Uterus (tissue), 3 donors: ENCODE measurements at regions not wholly inside any gene's neighbourhood (a gene's known extent, or its start where the extent isn't known, plus 50 kb on each side); places are given as distances from the start of the nearest gene placed in this dataset.
"Not testable (repeated sequence)": the region's sequence is repeated elsewhere in the genome, so short reads cannot be mapped to it uniquely, and the experiment has no call there.

Source experiments
- DNase-seq, 2 donors: peaks; one replicate each; pipeline ENCODE4 v3.0.0-alpha.2; 2019 to 2020
- H3K27ac ChIP-seq, 2 donors: fragments of 200-600 bp; sonication (generic); 1 replicate in 1 of 2; 2 replicates in 1 of 2; pipeline ENCODE4 v1.5.1; 2016 to 2018
- H3K27me3 ChIP-seq, 2 donors: fragments of 200-600 bp; sonication (generic); one replicate each; pipeline ENCODE4 v1.5.1; 2018 to 2019; ENCODE audit warnings: control low read depth in 1 of 2
- H3K36me3 ChIP-seq, 2 donors: fragments of 200-600 bp; sonication (generic); one replicate each; pipeline ENCODE4 v1.5.1; 2019; ENCODE audit warnings: control low read depth in 1 of 2
- H3K4me1 ChIP-seq, 2 donors: fragments of 200-600 bp; sonication (generic); one replicate each; pipeline ENCODE4 v1.5.1; 2018 to 2019; ENCODE audit warnings: control low read depth in 1 of 2
- H3K4me3 ChIP-seq, 2 donors: fragments of 200-600 bp; sonication (generic); 1 replicate in 1 of 2; 2 replicates in 1 of 2; pipeline ENCODE4 v1.5.1; 2018 to 2019; ENCODE audit warnings: mild to moderate bottlenecking in 1 of 2
- H3K9me3 ChIP-seq, 2 donors: fragments of 200-600 bp; sonication (generic); one replicate each; pipeline ENCODE4 v1.5.1; 2019; ENCODE audit warnings: control low read depth in 1 of 2
- CTCF ChIP-seq, 4 experiments: fragments of 200-600 bp in 2 of 4; fragments of 450-650 bp in 2 of 4; sonication (generic) in 2 of 4; IDR thresholded peaks; one replicate each; pipeline ENCODE4 v1.5.1; 2016 to 2019; ENCODE audit warnings: antibody characterized with exemption in 4 of 4, mild to moderate bottlenecking in 2 of 4, moderate library complexity in 1 of 4
- POLR2A ChIP-seq, 2 donors: fragments of 450-650 bp; IDR thresholded peaks; one replicate each; pipeline ENCODE4 v1.6.1; 2016; ENCODE audit warnings: antibody characterized with exemption in 2 of 2, mild to moderate bottlenecking in 1 of 2, moderate library complexity in 1 of 2
- intact Hi-C: fragments of 100-400 bp; cut with DNase I; formaldehyde crosslinking; loops from one replicate; pipeline ENCODE4 v1.15.1; 2023; ENCODE audit warnings: low total_unique reads
- donor health status: DM: yes; HTN: yes; CAD: no.

DNA sequence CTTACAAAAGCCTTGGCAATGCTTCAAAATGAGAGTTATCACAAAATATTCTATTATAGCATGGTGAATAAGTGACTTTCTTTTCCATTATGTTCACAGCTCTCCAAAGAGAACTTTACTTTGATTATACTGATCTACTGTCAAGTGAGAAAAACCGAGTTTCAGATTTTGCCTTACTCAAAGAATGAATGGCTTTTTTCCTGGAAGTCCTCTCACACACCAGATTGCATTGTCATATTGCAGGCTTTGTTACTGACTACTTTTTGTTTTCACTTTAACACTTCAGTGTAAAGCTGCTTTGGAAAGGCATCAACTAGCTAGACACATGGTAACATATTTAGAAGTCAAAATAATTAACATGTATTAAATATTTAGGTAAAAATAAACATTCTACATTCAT, 765.2 kb upstream of the NUDT12 start:
- Histone ChIP-seq H3K9me3 (no peaks in the 10 kb centered on the region), H3K4me3 (no peak overlapping the region), H3K36me3 (no peaks in the 10 kb centered on the region), H3K27me3 (no peaks in the 10 kb centered on the region), H3K4me1 (no peaks in the 10 kb centered on the region), H3K27ac (no peak overlapping the region)
- TF ChIP-seq CTCF (IDR thresholded peaks at IDR 0.05) (no peak), POLR2A (IDR thresholded peaks at IDR 0.05) (no peak)
- intact Hi-C loops = no loop called here
- no peak for DNase-seq

- DNase-seq = no peak
- Histone ChIP-seq H3K27ac (no peak overlapping the region), H3K36me3 (no peaks in the 10 kb centered on the region), H3K9me3 (no peaks in the 10 kb centered on the region), H3K4me3 (no peak overlapping the region), H3K4me1 (no peaks in the 10 kb centered on the region), H3K27me3 (no peaks in the 10 kb centered on the region)
- TF ChIP-seq POLR2A (IDR thresholded peaks at IDR 0.05) (no peak), CTCF (IDR thresholded peaks at IDR 0.05) (no peak)
- intact Hi-C loops = no loop called here
These were observed 764.4 kb upstream of the NUDT12 start for GRCh38 chr5:104326966-104327365.

GRCh38 chr5:104325356-104325755, 762.8 kb upstream of the NUDT12 start:
- TF ChIP-seq POLR2A (IDR thresholded peaks at IDR 0.05) (no peak), CTCF (IDR thresholded peaks at IDR 0.05) (no peak)
- Histone ChIP-seq H3K27ac (no peak overlapping the region), H3K9me3 (no peaks in the 10 kb centered on the region), H3K27me3 (no peaks in the 10 kb centered on the region), H3K4me1 (no peaks in the 10 kb centered on the region), H3K36me3 (no peaks in the 10 kb centered on the region), H3K4me3 (no peak overlapping the region)
- DNase-seq = no peak
- intact Hi-C loops = no loop called here

- H3K4me1 ChIP-seq, intact Hi-C loops, H3K27ac ChIP-seq, H3K27me3 ChIP-seq, DNase-seq, H3K36me3 ChIP-seq, H3K4me3 ChIP-seq, H3K9me3 ChIP-seq: not testable (repeated sequence)
These were observed 754.1 kb upstream of the NUDT12 start for GRCh38 chr5:104316676-104317075.

GRCh38 chr5:104312481-104312880, 749.9 kb upstream of the NUDT12 start:
- TF ChIP-seq POLR2A (IDR thresholded peaks at IDR 0.05) = no peak
- no peak for TF ChIP-seq CTCF (IDR thresholded peaks at IDR 0.05)
- Histone ChIP-seq H3K27me3 (no peaks in the 10 kb centered on the region), H3K9me3 (no peaks in the 10 kb centered on the region), H3K36me3 (no peaks in the 10 kb centered on the region), H3K27ac (no peak overlapping the region), H3K4me1 (no peaks in the 10 kb centered on the region), H3K4me3 (no peak overlapping the region)
- intact Hi-C loops = no loop called here
- DNase-seq = no peak

DNA sequence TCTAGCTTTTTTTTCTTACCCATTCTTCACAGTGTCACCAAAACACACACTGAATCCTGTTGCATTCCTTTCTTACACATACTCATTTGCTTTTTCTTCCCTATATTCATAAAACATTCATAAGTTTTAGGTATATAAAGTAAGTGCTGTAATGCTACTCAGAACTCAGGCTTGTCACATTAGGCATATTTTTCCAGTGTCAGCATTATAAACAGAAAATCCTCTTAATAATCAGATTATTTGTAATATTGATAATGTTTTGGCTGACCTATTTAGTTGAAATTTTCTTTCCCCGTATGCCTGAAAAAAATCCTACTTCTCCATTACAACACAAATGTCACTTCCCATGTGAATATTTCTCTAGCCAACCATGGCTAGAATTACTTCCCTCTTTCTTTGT, 743.0 kb upstream of the NUDT12 start:
- intact Hi-C loops = no loop called here
- TF ChIP-seq POLR2A (IDR thresholded peaks at IDR 0.05) = no peak
- TF ChIP-seq CTCF (IDR thresholded peaks at IDR 0.05) = no peak
- Histone ChIP-seq H3K27ac (no peak overlapping the region), H3K4me3 (no peak overlapping the region), H3K9me3 (no peaks in the 10 kb centered on the region), H3K4me1 (no peaks in the 10 kb centered on the region), H3K36me3 (no peaks in the 10 kb centered on the region), H3K27me3 (no peaks in the 10 kb centered on the region)
- DNase-seq = no peak
